Endothelial cell of umbilical vein (primary cell): ENCODE measurements at regions not wholly inside any gene's neighbourhood (a gene's known extent, or its start where the extent isn't known, plus 50 kb on each side); places are given as distances from the start of the nearest gene placed in this dataset.

Experiments used
- BruUV-seq: library from RNA; stranded (reverse); fragments of 400-500 nt; replicated peaks from 2 replicates; lab custom pipeline; 2021; lab: Mats Ljungman, UMichigan
- CTCF ChIA-PET: fragments of 300-600, 350-600 bp; sonication (Branson Sonifier 250); formaldehyde crosslinking; loops from one replicate; lab custom pipeline; 2021; ENCODE audit warnings: antibody characterized with exemption, inconsistent platforms; lab: Charles Lee
- POLR2A ChIA-PET: fragments of 300-600, 350-600 bp; sonication (Branson Sonifier 250); formaldehyde crosslinking; loops from one replicate; lab custom pipeline; 2021; ENCODE audit warnings: antibody characterized with exemption, inconsistent platforms; lab: Charles Lee
- DNase-seq: peaks from one replicate; pipeline ENCODE4 v3.0.0-alpha.2; 2011; ENCODE audit warnings: low read depth, low spot score
- FAIRE-seq: peaks from 2 replicates; lab custom pipeline; 2011; peaks lifted over from hg19 to GRCh38; lab: Jason Lieb, UNC
- H2AFZ ChIP-seq: 2 replicates; pipeline ENCODE4 v1.6.0; 2012; ENCODE audit warnings: low read depth, low read length, control low read depth, inconsistent platforms
- H3K27ac ChIP-seq: 2 replicates; pipeline ENCODE4 v1.5.1; 2011; ENCODE audit warnings: low read depth, mild to moderate bottlenecking, control low read depth, low read length, moderate library complexity; ENCODE audit not compliant: insufficient read depth
- H3K27me3 ChIP-seq, 2 experiments: 2 replicates each; pipeline versions ENCODE4 v1.6.0 to v1.6.1; 2011; ENCODE audit warnings: low read length in 2 of 2, mixed read lengths in 1 of 2; ENCODE audit not compliant: control insufficient read depth in 2 of 2, insufficient read depth in 2 of 2
- H3K36me3 ChIP-seq, 2 experiments: 2 replicates in 1 of 2; 3 replicates in 1 of 2; pipeline ENCODE4 v1.5.1; 2011; ENCODE audit warnings: low read length in 2 of 2, mild to moderate bottlenecking in 1 of 2, moderate library complexity in 1 of 2; ENCODE audit not compliant: control insufficient read depth in 2 of 2, insufficient read depth in 2 of 2; ENCODE audit errors: extremely low read depth in 1 of 2
- H3K4me1 ChIP-seq: 3 replicates; pipeline ENCODE4 v1.5.1; 2011; ENCODE audit warnings: mild to moderate bottlenecking, low read length; ENCODE audit not compliant: control insufficient read depth, insufficient read depth; ENCODE audit errors: extremely low read depth
- H3K4me2 ChIP-seq: 2 replicates; pipeline ENCODE4 v1.6.1; 2011; ENCODE audit warnings: low read length, control low read depth, mixed read lengths; ENCODE audit not compliant: insufficient read depth
- H3K4me3 ChIP-seq, 3 experiments: fragments of 200-600 bp in 1 of 3; sonication (generic), shearing (Covaris generic) in 1 of 3; replicated peaks in 1 of 3; 2 replicates each; pipeline ENCODE4 v1.5.1; 2011 to 2016; ENCODE audit warnings: control low read depth in 3 of 3, low read length in 3 of 3, mild to moderate bottlenecking in 2 of 3, inconsistent platforms in 1 of 3, low read depth in 1 of 3, moderate library complexity in 1 of 3; ENCODE audit not compliant: insufficient read depth in 1 of 3
- H3K79me2 ChIP-seq: 2 replicates; pipeline ENCODE4 v1.6.0; 2012; ENCODE audit warnings: low read length, inconsistent platforms; ENCODE audit not compliant: control insufficient read depth, insufficient read depth
- H3K9ac ChIP-seq: replicated peaks from 2 replicates; pipeline ENCODE3; 2011; ENCODE audit warnings: low read length, control low read depth; ENCODE audit not compliant: insufficient read depth; ENCODE audit errors: extremely low read depth
- H3K9me1 ChIP-seq: replicated peaks from 3 replicates; pipeline ENCODE4 v1.6.0; 2011; ENCODE audit warnings: mild to moderate bottlenecking, low read length; ENCODE audit not compliant: control insufficient read depth, insufficient read depth; ENCODE audit errors: extremely low read depth
- H3K9me3 ChIP-seq: replicated peaks from 2 replicates; pipeline ENCODE4 v1.5.1; 2012; ENCODE audit warnings: low read length, inconsistent platforms; ENCODE audit not compliant: control insufficient read depth, insufficient read depth
- H4K20me1 ChIP-seq: replicated peaks from 2 replicates; pipeline ENCODE3; 2011; ENCODE audit warnings: mild to moderate bottlenecking, low read length; ENCODE audit not compliant: control insufficient read depth, insufficient read depth; ENCODE audit errors: extremely low read depth
- EZH2 ChIP-seq: IDR thresholded peaks from 2 replicates; pipeline ENCODE4 v1.6.1; 2012; ENCODE audit warnings: borderline replicate concordance, low read depth, mild to moderate bottlenecking, moderate library complexity, low read length, inconsistent platforms; ENCODE audit not compliant: severe bottlenecking
- FOS ChIP-seq: IDR thresholded peaks from 2 replicates; pipeline ENCODE4 v1.6.1; 2011; ENCODE audit warnings: mild to moderate bottlenecking, low read length, moderate library complexity, borderline replicate concordance; ENCODE audit not compliant: insufficient read depth
- GATA2 ChIP-seq: IDR thresholded peaks from 2 replicates; pipeline ENCODE4 v1.7.0; 2011; ENCODE audit warnings: low read depth, mild to moderate bottlenecking, moderate library complexity, mixed read lengths, low read length; ENCODE audit not compliant: insufficient read length, insufficient read depth
- JUN ChIP-seq: IDR thresholded peaks from 2 replicates; pipeline ENCODE4 v1.6.1; 2011; ENCODE audit warnings: borderline replicate concordance, low read depth; ENCODE audit not compliant: insufficient read length, insufficient read depth
- MYC ChIP-seq: IDR thresholded peaks from one replicate; pipeline ENCODE4 v1.6.1; 2011; ENCODE audit warnings: mild to moderate bottlenecking, low read depth, low read length
- POLR2A ChIP-seq: IDR thresholded peaks from 2 replicates; pipeline ENCODE4 v1.6.1; 2012; ENCODE audit warnings: low read depth, mild to moderate bottlenecking, control low read depth, low read length
- POLR2AphosphoS5 ChIP-seq: IDR thresholded peaks from 2 replicates; pipeline ENCODE4 v1.6.1; 2012; ENCODE audit warnings: low read depth, mild to moderate bottlenecking, control low read depth, low read length, moderate library complexity; ENCODE audit not compliant: insufficient read depth
- dilution Hi-C: fragments of 300-500 bp; cut with MboI; formaldehyde crosslinking; loops from one replicate; pipeline ENCODE4 v1.15.0; 2019; ENCODE audit warnings: low sequenced_read_pairs; ENCODE audit not compliant: extremely low pct_ligation_motif_present
- intact Hi-C: fragments of 100-400 bp; cut with micrococcal nuclease; formaldehyde crosslinking; loops from one replicate; pipeline ENCODE4 v1.10.0; 2022
- TF ChIP-seq, protein P1 (sequence below): IDR thresholded peaks from 2 replicates; pipeline ENCODE4 v1.6.1; 2011; ENCODE audit not compliant: insufficient read depth, insufficient read length
- TF ChIP-seq, protein P2 (sequence below), 2 donors: IDR thresholded peaks; 1 replicate in 1 of 2; 2 replicates in 1 of 2; pipeline ENCODE4 v1.5.1; 2011; ENCODE audit warnings: low read length in 2 of 2, mild to moderate bottlenecking in 2 of 2, moderate library complexity in 2 of 2, control low read depth in 1 of 2, inconsistent platforms in 1 of 2, low read depth in 1 of 2; ENCODE audit not compliant: insufficient read depth in 1 of 2; ENCODE audit errors: extremely low read depth in 1 of 2

DNA sequence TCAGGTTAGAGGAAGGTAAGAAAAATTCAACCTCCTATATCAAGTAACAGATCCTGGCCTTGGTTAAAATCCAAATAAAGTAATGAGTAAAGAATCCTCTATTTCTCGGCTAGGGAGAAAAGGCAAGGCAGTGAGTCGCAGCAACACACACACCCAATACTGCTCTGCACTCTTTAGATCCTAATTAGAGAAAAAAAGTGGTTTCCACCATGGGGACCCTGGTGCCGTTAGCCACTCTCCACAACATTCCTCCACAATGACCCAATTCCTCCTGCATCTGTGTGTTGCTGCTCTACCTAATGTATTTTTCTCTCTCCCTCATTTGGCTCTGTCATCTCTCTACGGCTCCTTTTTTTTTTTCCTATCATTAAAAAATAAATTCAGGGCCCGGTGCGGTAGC is 462.7 kb downstream of the METTL4 start:
- no TSS peak for BruUV-seq
- no peak overlapping the region for H3K9ac ChIP-seq
- H3K9me1 ChIP-seq: no peaks in the 10 kb centered on the region
- H3K4me3 ChIP-seq: no peak overlapping the region
- no peak overlapping the region for H3K4me2 ChIP-seq
- POLR2A ChIA-PET: no interaction called here
- H2AFZ ChIP-seq: no peak overlapping the region
- TF ChIP-seq POLR2AphosphoS5: no peak
- TF ChIP-seq POLR2A: no peak
- TF ChIP-seq FOS: no peak
- TF ChIP-seq, protein P1, sequence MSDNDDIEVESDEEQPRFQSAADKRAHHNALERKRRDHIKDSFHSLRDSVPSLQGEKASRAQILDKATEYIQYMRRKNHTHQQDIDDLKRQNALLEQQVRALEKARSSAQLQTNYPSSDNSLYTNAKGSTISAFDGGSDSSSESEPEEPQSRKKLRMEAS: no peak
- TF ChIP-seq MYC: no peak
- no peak for TF ChIP-seq EZH2
- TF ChIP-seq GATA2: no peak
- TF ChIP-seq, protein P2, sequence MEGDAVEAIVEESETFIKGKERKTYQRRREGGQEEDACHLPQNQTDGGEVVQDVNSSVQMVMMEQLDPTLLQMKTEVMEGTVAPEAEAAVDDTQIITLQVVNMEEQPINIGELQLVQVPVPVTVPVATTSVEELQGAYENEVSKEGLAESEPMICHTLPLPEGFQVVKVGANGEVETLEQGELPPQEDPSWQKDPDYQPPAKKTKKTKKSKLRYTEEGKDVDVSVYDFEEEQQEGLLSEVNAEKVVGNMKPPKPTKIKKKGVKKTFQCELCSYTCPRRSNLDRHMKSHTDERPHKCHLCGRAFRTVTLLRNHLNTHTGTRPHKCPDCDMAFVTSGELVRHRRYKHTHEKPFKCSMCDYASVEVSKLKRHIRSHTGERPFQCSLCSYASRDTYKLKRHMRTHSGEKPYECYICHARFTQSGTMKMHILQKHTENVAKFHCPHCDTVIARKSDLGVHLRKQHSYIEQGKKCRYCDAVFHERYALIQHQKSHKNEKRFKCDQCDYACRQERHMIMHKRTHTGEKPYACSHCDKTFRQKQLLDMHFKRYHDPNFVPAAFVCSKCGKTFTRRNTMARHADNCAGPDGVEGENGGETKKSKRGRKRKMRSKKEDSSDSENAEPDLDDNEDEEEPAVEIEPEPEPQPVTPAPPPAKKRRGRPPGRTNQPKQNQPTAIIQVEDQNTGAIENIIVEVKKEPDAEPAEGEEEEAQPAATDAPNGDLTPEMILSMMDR (IDR thresholded peaks at IDR 0.05; ENCODE audit: extremely low read depth in 1 of 2, insufficient read depth in 1 of 2, low read depth in 1 of 2, low read length in 2 of 2): no peak
- no peak for TF ChIP-seq JUN
- dilution Hi-C loops: no loop called here
- CTCF ChIA-PET: interaction anchor here (0.7 to 2.4 kb wide), 2 partner anchors 9 to 434 kb away, joined by 3 to 10 read pairs; no protein-coding TSS in a partner anchor
- intact Hi-C loops: no loop called here
- FAIRE-seq: no peak
- DNase-seq: no peak
- H3K79me2 ChIP-seq: no peaks in the 10 kb centered on the region
- H4K20me1 ChIP-seq: no peaks in the 10 kb centered on the region
- H3K9me3 ChIP-seq: no peaks in the 10 kb centered on the region
- H3K27me3 ChIP-seq: peaks cover 0 to 4% of the 10 kb centered on the region in 2 experiments
- no peaks in the 10 kb centered on the region for H3K4me1 ChIP-seq
- no peaks in the 10 kb centered on the region for H3K36me3 ChIP-seq
- no peak overlapping the region for H3K27ac ChIP-seq
